Ovary (tissue), 3 donors: ENCODE measurements at regions not wholly inside any gene's neighbourhood (a gene's known extent, or its start where the extent isn't known, plus 50 kb on each side); places are given as distances from the start of the nearest gene placed in this dataset.

Experiments
- CTCF ChIP-seq, 3 donors: fragments of 450-650 bp in 2 of 3; fragments of 200-600 bp in 1 of 3; IDR thresholded peaks; one replicate each; pipeline versions ENCODE4 v1.5.1 to v1.8.0; 2016 to 2022; ENCODE audit warnings: antibody characterized with exemption in 3 of 3, mild to moderate bottlenecking in 1 of 3
- EP300 ChIP-seq: sonication (generic); formaldehyde crosslinking; IDR thresholded peaks from one replicate; pipeline ENCODE4 v1.6.1; 2017; ENCODE audit warnings: antibody characterized with exemption
- donor health status: DM: no; HTN: no; CAD: no.

GRCh38 chr11:42417691-42418090 is 894.1 kb upstream of the API5 start:
- no peak for TF ChIP-seq EP300
- TF ChIP-seq CTCF (IDR thresholded peaks at IDR 0.05): no peak
